Thoracic aorta (tissue), 2 donors: ENCODE measurements at regions not wholly inside any gene's neighbourhood (a gene's known extent, or its start where the extent isn't known, plus 50 kb on each side); places are given as distances from the start of the nearest gene placed in this dataset.

Experiments used
- ATAC-seq: fragments of 150-250 bp; one replicate; pipeline ENCODE4 v1.8.0; 2017; ENCODE audit warnings: low read depth; ENCODE audit not compliant: insufficient number of reproducible peaks, low FRiP score
- DNase-seq: peaks from one replicate; pipeline ENCODE4 v3.0.0-alpha.2; 2020; ENCODE audit warnings: low spot score
- H3K27ac ChIP-seq, 2 donors: fragments of 200-600 bp; sonication (generic); 1 replicate in 1 of 2; 2 replicates in 1 of 2; pipeline ENCODE4 v1.5.1; 2016; ENCODE audit warnings: mild to moderate bottlenecking in 2 of 2, moderate library complexity in 2 of 2
- H3K27me3 ChIP-seq: fragments of 200-600 bp; sonication (generic); replicated peaks from 2 replicates; pipeline ENCODE4 v1.6.0; 2016; ENCODE audit warnings: mild to moderate bottlenecking; ENCODE audit not compliant: insufficient read depth
- H3K36me3 ChIP-seq: fragments of 200-600 bp; sonication (generic); one replicate; pipeline ENCODE4 v1.5.1; 2016
- H3K4me1 ChIP-seq, 2 donors: fragments of 200-600 bp; sonication (generic); 1 replicate in 1 of 2; 2 replicates in 1 of 2; pipeline versions ENCODE4 v1.5.1 to v1.6.0; 2016; ENCODE audit warnings: low read depth in 2 of 2, mild to moderate bottlenecking in 1 of 2; ENCODE audit not compliant: control insufficient read depth in 1 of 2
- H3K4me3 ChIP-seq: fragments of 200-600 bp; sonication (generic); 2 replicates; pipeline ENCODE4 v1.5.1; 2016; ENCODE audit warnings: mild to moderate bottlenecking
- H3K9me3 ChIP-seq: fragments of 200-600 bp; sonication (generic); 2 replicates; pipeline ENCODE4 v1.5.1; 2016
- TF ChIP-seq, protein P1 (sequence below): fragments of 200-600 bp; sonication (generic); IDR thresholded peaks from one replicate; pipeline ENCODE4 v1.5.1; 2019; ENCODE audit warnings: antibody characterized with exemption

DNA sequence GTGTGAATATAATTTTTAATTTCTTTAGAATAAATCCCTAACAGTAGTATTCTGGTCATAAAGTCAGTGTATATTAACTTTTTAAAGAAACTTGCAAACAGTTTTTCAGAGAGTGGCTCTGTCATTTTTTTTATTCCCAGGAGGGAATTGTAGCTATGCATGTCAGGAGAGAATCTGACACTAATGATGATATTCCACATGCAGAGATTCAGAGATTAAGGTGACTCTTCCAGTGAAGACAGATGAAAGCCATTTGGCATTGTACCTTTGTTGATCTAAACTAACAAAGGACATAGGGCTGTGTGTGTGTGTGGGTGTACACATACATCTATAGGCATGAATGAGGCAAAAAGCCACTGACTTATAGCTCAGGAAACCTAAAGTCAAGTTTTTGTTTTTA lies 99.9 kb downstream of the TNFSF13B start:
- no peak for DNase-seq
- H3K27me3 ChIP-seq = no peaks in the 10 kb centered on the region
- TF ChIP-seq, protein P1, sequence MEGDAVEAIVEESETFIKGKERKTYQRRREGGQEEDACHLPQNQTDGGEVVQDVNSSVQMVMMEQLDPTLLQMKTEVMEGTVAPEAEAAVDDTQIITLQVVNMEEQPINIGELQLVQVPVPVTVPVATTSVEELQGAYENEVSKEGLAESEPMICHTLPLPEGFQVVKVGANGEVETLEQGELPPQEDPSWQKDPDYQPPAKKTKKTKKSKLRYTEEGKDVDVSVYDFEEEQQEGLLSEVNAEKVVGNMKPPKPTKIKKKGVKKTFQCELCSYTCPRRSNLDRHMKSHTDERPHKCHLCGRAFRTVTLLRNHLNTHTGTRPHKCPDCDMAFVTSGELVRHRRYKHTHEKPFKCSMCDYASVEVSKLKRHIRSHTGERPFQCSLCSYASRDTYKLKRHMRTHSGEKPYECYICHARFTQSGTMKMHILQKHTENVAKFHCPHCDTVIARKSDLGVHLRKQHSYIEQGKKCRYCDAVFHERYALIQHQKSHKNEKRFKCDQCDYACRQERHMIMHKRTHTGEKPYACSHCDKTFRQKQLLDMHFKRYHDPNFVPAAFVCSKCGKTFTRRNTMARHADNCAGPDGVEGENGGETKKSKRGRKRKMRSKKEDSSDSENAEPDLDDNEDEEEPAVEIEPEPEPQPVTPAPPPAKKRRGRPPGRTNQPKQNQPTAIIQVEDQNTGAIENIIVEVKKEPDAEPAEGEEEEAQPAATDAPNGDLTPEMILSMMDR = no peak
- H3K9me3 ChIP-seq = no peaks in the 10 kb centered on the region
- H3K36me3 ChIP-seq = no peaks in the 10 kb centered on the region
- H3K27ac ChIP-seq = no peak overlapping the region
- H3K4me3 ChIP-seq = no peak overlapping the region
- no peak for ATAC-seq
- H3K4me1 ChIP-seq = no peaks in the 10 kb centered on the region

DNA sequence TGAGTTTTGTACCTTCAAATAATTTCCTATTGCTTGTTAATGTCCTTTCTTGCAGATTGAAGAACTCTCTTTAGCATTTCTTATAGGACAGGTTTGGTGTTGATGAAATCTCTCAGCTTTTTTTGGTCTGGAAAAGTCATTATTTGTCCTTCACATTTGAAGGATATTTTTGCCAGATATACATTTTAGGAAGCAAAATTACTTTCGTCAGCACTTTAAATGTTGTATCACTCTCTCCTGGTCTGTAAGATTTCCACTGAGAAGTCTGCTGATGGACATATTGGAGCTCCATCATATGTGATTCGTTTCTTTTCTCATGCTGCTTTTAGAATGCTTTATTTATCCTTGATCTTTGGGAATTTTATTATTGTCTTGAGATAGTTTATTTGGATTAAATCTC lies 105.5 kb downstream of the TNFSF13B start:
- DNase-seq = no peak
- Histone ChIP-seq H3K4me3 (no peak overlapping the region), H3K27ac (no peak overlapping the region), H3K4me1 (no peaks in the 10 kb centered on the region), H3K9me3 (no peaks in the 10 kb centered on the region), H3K27me3 (no peaks in the 10 kb centered on the region), H3K36me3 (no peaks in the 10 kb centered on the region)
- TF ChIP-seq, protein P1 = no peak
- no peak for ATAC-seq

DNA sequence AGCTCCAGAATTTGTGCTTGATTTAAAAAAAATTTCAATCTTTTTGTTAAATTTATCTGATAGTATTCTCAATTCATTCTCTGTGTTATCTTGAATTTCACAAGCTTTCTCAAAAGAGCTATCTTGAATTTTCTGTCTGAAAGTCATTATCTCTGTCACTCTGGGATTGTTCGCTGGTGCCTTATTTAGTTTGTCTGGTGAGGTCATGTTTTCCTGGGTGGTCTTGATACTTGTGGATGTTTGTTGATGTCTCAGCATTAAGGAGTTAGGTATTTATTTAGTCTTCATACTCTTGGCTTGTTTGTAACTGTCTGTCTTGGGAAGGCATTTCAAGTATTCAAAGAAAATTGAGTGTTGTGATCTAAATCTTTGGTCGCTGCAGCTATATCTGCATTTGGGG lies 106.3 kb downstream of the TNFSF13B start:
- ATAC-seq (no peak), DNase-seq (no peak)
- Histone ChIP-seq H3K9me3 (no peaks in the 10 kb centered on the region), H3K4me1 (no peaks in the 10 kb centered on the region), H3K4me3 (no peak overlapping the region), H3K36me3 (no peaks in the 10 kb centered on the region), H3K27ac (no peak overlapping the region), H3K27me3 (no peaks in the 10 kb centered on the region)
- TF ChIP-seq, protein P1 = no peak

DNA sequence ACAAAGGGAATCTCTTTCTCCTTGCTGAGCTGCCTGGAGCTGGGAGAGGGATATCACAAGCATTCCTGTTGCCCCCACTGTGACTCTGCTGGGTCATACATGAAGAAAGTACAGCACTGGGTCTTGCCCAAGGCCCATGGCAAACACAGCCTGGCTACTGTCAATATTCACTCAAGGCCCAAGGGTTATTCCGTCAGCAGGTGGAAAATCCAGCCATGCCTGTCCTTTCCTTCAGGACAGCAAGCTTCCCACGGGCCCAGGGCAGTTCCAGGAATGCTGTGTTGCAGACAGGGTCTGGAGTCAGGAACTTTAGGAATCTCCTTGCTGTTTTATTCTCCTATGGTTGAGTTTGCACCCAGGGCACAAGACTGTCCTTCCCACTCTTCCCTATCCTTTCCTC lies 106.8 kb downstream of the TNFSF13B start:
- H3K36me3 ChIP-seq = no peaks in the 10 kb centered on the region
- H3K27me3 ChIP-seq = no peaks in the 10 kb centered on the region
- no peak overlapping the region for H3K4me3 ChIP-seq
- ATAC-seq = no peak
- no peak for DNase-seq
- TF ChIP-seq, protein P1 = no peak
- no peak overlapping the region for H3K27ac ChIP-seq
- H3K4me1 ChIP-seq = no peaks in the 10 kb centered on the region
- no peaks in the 10 kb centered on the region for H3K9me3 ChIP-seq

DNA sequence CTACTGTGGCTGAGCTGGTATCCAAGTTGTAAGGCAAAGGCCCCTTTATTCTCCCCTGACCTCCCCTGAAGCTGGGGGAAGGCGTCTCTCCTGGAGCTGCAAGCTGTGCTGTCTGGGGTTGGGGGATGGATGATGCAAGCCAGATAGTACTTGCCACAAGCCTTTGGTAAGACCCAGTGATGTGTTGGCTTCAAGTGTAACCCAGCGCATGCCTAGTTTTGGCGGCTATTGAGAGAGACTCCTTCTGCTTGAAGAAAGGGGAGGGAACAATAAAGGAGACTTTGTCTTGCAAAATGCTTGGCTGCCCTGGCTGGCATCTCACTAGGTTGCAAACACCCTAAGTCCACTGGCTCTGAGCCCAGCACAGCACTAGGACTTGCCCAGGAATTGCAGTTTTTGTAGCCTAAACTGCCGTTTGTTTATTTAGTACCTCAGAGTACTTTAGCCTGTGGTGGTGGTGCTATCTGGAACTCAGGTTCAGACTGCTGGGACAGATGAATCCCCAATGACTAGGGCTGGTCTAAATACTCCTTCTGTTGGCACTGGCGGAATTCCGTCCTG lies 108.2 kb downstream of the TNFSF13B start:
- no peak for DNase-seq
- no peak for ATAC-seq

More for the DNA sequence above, 108.2 kb downstream of the TNFSF13B start:
- Histone ChIP-seq H3K4me3 (no peak overlapping the region), H3K4me1 (no peaks in the 10 kb centered on the region), H3K27me3 (no peaks in the 10 kb centered on the region), H3K27ac (no peak overlapping the region), H3K9me3 (no peaks in the 10 kb centered on the region), H3K36me3 (no peaks in the 10 kb centered on the region)
- TF ChIP-seq, protein P1 = no peak
